ENCODE measurements at regions not wholly inside any gene's neighbourhood (a gene's known extent, or its start where the extent isn't known, plus 50 kb on each side); places are given as distances from the start of the nearest gene placed in this dataset.

DNA sequence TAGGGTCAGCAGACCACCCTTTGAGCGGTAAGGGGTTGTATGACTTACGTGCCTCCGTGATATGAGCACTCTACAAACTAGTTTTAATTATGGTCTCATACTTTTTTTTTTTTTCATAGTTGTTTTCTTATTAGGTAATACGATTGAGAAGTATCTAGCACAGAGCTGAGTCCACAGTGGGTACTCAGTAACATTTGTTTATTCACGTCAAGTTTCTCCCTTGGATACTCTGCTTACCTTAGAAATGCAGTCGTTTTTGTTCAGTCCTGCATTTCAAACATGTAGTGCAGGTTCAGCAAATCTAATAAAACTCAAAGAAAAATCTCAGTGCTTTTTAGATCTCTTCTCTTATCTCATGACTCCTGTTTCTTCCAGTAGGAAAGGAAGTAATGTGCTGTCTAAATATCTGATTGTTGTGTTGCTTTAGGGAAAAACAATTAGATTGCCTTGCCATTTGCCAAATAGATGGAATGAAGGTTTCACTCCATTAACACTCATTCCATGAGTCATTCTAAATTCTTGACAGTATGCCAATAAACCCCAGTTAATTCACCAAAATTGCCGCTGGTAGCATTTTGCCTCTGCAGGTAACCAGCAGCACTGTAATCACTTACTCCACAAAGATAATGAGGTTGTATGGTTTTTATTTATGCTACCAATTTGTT, 118.9 kb downstream of the PTCSC3 start:
- H3K4me1 ChIP-seq = no peaks in the 10 kb centered on the region
- 68 to 85% (median 80%) methylated on average over 7 of the region's 7 CpGs for WGBS, 5 donors
- no peak overlapping the region for H3K27ac ChIP-seq
- no peak for DNase-seq
- no peaks in the 10 kb centered on the region for H3K36me3 ChIP-seq
- intact Hi-C loops (cut with DNase I; ENCODE audit: low total_unique reads) = no loop called here
- TF ChIP-seq POLR2AphosphoS5 (IDR thresholded peaks at IDR 0.05) (no peak), POLR2A (IDR thresholded peaks at IDR 0.05) (no peak)
- TF ChIP-seq, protein P1, sequence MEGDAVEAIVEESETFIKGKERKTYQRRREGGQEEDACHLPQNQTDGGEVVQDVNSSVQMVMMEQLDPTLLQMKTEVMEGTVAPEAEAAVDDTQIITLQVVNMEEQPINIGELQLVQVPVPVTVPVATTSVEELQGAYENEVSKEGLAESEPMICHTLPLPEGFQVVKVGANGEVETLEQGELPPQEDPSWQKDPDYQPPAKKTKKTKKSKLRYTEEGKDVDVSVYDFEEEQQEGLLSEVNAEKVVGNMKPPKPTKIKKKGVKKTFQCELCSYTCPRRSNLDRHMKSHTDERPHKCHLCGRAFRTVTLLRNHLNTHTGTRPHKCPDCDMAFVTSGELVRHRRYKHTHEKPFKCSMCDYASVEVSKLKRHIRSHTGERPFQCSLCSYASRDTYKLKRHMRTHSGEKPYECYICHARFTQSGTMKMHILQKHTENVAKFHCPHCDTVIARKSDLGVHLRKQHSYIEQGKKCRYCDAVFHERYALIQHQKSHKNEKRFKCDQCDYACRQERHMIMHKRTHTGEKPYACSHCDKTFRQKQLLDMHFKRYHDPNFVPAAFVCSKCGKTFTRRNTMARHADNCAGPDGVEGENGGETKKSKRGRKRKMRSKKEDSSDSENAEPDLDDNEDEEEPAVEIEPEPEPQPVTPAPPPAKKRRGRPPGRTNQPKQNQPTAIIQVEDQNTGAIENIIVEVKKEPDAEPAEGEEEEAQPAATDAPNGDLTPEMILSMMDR (IDR thresholded peaks at IDR 0.05 in 8 of 11, conservative IDR thresholded peaks at IDR 0.05 in 3 of 11) = no peak
- no peaks in the 10 kb centered on the region for H3K9me3 ChIP-seq
- H3K27me3 ChIP-seq (replicated peaks in 1 of 7) = no peaks in the 10 kb centered on the region
- no peak overlapping the region for H3K4me3 ChIP-seq

DNA sequence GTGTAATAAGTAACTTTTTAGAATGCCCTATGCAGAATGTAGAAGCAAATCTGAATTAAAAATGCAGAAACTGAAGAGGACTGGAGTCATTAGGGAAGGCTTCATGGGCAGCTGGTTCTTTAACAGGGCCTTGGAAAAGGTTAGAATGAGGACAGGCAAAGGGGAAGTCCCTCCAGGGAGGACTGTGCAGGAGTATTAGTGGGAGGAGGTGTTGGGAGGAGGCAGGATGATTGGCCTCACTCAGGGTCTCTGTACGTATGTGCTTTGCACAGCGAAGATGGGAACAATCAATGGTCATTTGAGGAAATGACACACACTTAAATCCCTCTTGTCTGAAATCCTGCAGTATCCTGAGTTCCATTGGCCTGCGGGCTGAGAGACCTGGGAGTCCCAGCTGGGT, 119.7 kb downstream of the PTCSC3 start:
- Histone ChIP-seq H3K4me1 (no peaks in the 10 kb centered on the region), H3K27me3 (replicated peaks in 1 of 7) (no peaks in the 10 kb centered on the region), H3K27ac (no peak overlapping the region), H3K9me3 (no peaks in the 10 kb centered on the region), H3K4me3 (no peak overlapping the region), H3K36me3 (no peaks in the 10 kb centered on the region)
- TF ChIP-seq, protein P1 (IDR thresholded peaks at IDR 0.05 in 8 of 11, conservative IDR thresholded peaks at IDR 0.05 in 3 of 11) = no peak
- TF ChIP-seq POLR2AphosphoS5 (IDR thresholded peaks at IDR 0.05) = no peak
- TF ChIP-seq POLR2A (IDR thresholded peaks at IDR 0.05) = no peak
- no peak for DNase-seq
- intact Hi-C loops (cut with DNase I; ENCODE audit: low total_unique reads) = no loop called here
- 51 to 75% (median 61%) methylated on average over 3 of the region's 3 CpGs for WGBS, 5 donors

DNA sequence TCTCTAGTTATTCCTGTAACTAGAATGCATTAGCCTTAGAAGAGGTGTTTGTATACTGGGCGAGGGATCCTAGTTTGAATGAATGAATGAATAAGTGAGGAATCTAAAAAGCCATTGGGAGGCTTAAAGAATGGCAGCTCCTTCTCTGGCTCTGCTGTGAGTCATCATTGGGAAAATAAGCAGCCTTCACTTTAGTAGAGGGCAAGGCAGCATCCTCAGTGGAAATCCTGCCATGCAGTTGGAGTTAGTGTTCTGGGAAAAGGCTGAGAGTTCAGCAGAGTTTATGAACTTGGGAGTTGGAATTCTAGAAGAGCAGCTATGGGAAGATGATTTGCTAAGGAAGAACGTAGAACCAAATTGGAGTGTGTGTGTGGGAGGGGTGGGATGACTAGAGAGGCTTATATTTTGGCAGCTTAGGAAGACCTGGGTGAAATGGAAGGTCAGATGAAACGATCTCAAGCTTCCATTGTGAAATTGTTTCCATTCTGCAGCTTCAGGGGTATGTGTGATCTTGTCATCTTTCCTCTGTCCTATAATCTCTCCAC, 120.8 kb downstream of the PTCSC3 start:
- H3K4me3 ChIP-seq = no peak overlapping the region
- H3K36me3 ChIP-seq = no peaks in the 10 kb centered on the region
- H3K4me1 ChIP-seq = no peaks in the 10 kb centered on the region
- no peaks in the 10 kb centered on the region for H3K27me3 ChIP-seq (replicated peaks in 1 of 7)
- H3K27ac ChIP-seq = no peak overlapping the region
- no peak for TF ChIP-seq POLR2A (IDR thresholded peaks at IDR 0.05)
- TF ChIP-seq, protein P1 (IDR thresholded peaks at IDR 0.05 in 8 of 11, conservative IDR thresholded peaks at IDR 0.05 in 3 of 11) = no peak
- TF ChIP-seq POLR2AphosphoS5 (IDR thresholded peaks at IDR 0.05) = no peak
- 46 to 70% (median 57%) methylated on average over 3 of the region's 3 CpGs for WGBS, 5 donors
- intact Hi-C loops (cut with DNase I; ENCODE audit: low total_unique reads) = no loop called here
- DNase-seq = no peak
- H3K9me3 ChIP-seq = no peaks in the 10 kb centered on the region

DNA sequence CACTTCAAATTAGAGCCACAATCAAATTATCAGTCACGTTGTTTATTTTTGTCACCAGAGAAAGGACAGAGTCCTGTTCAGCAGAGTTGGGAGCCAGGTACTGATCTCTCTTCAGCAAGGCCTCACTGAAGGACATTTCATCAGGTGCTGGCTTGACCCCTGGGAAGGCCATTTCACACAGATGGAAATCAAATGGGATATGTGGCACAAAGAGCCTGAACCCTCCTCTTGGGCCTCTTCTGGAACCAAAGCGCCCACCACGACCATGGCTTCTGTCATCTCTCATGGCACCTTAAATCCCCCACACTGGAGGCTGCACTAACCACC, 121.5 kb downstream of the PTCSC3 start:
- no peak overlapping the region for H3K27ac ChIP-seq
- intact Hi-C loops (cut with DNase I; ENCODE audit: low total_unique reads) = no loop called here
- no peak for DNase-seq
- H3K4me3 ChIP-seq = no peak overlapping the region
- TF ChIP-seq, protein P1 (IDR thresholded peaks at IDR 0.05 in 8 of 11, conservative IDR thresholded peaks at IDR 0.05 in 3 of 11) = no peak
- TF ChIP-seq POLR2AphosphoS5 (IDR thresholded peaks at IDR 0.05) = no peak
- no peak for TF ChIP-seq POLR2A (IDR thresholded peaks at IDR 0.05)
- H3K36me3 ChIP-seq = no peaks in the 10 kb centered on the region
- H3K4me1 ChIP-seq = no peaks in the 10 kb centered on the region
- no peaks in the 10 kb centered on the region for H3K27me3 ChIP-seq (replicated peaks in 1 of 7)
- WGBS, 5 donors = 65 to 86% (median 80%) methylated on average over 3 of the region's 3 CpGs
- no peaks in the 10 kb centered on the region for H3K9me3 ChIP-seq

Measured in spleen (tissue), 11 donors.